ENCODE measurements at regions not wholly inside any gene's neighbourhood (a gene's known extent, or its start where the extent isn't known, plus 50 kb on each side); places are given as distances from the start of the nearest gene placed in this dataset.
"Not testable (repeated sequence)": the region's sequence is repeated elsewhere in the genome, so short reads cannot be mapped to it uniquely, and the experiment has no call there.

- no peak for DNase-seq (ENCODE audit: low read depth)
These were observed 441.9 kb upstream of the ID4 start for GRCh38 chr6:19395316-19395715.

GRCh38 chr6:19399406-19399805 is 437.8 kb upstream of the ID4 start:
- DNase-seq (ENCODE audit: low read depth), result peak; percentile 14

- not testable (repeated sequence) for DNase-seq (ENCODE audit: low read depth)
These were observed 432.3 kb upstream of the ID4 start for GRCh38 chr6:19404884-19405283.

- DNase-seq (ENCODE audit: low read depth), result no peak
These were observed 428.8 kb upstream of the ID4 start for GRCh38 chr6:19408331-19408730.

- DNase-seq (ENCODE audit: low read depth), result no peak
These were observed 426.7 kb upstream of the ID4 start for GRCh38 chr6:19410481-19410880.

GRCh38 chr6:19413323-19413722 is 423.8 kb upstream of the ID4 start:
- DNase-seq (ENCODE audit: low read depth), result no peak

- DNase-seq (ENCODE audit: low read depth), result no peak
These were observed 421.4 kb upstream of the ID4 start for GRCh38 chr6:19415605-19416326.

GRCh38 chr6:19416811-19417210 is 420.4 kb upstream of the ID4 start:
- DNase-seq (ENCODE audit: low read depth), result no peak

GRCh38 chr6:19417713-19418112 is 419.5 kb upstream of the ID4 start:
- no peak for DNase-seq (ENCODE audit: low read depth)

GRCh38 chr6:19424853-19425252 is 412.3 kb upstream of the ID4 start:
- no peak for DNase-seq (ENCODE audit: low read depth)

- DNase-seq (ENCODE audit: low read depth), result no peak
These were observed 409.6 kb upstream of the ID4 start for GRCh38 chr6:19427548-19427947.

GRCh38 chr6:19432966-19433498 is 404.1 kb upstream of the ID4 start:
- DNase-seq (ENCODE audit: low read depth), result no peak

- no peak for DNase-seq (ENCODE audit: low read depth)
These were observed 403.1 kb upstream of the ID4 start for GRCh38 chr6:19434065-19434464.

GRCh38 chr6:19435755-19436154 is 401.4 kb upstream of the ID4 start:
- DNase-seq (ENCODE audit: low read depth), result no peak

GRCh38 chr6:19438566-19439353 is 398.4 kb upstream of the ID4 start:
- no peak for DNase-seq (ENCODE audit: low read depth)

- DNase-seq (ENCODE audit: low read depth), result no peak
These were observed 396.6 kb upstream of the ID4 start for GRCh38 chr6:19440531-19440930.

GRCh38 chr6:19443411-19443810 is 393.8 kb upstream of the ID4 start:
- DNase-seq (ENCODE audit: low read depth), result no peak

- DNase-seq (ENCODE audit: low read depth), result no peak
These were observed 393.1 kb upstream of the ID4 start for GRCh38 chr6:19444041-19444440.

GRCh38 chr6:19444481-19444880 is 392.7 kb upstream of the ID4 start:
- DNase-seq (ENCODE audit: low read depth), result no peak

GRCh38 chr6:19446570-19446969 is 390.6 kb upstream of the ID4 start:
- no peak for DNase-seq (ENCODE audit: low read depth)

- no peak for DNase-seq (ENCODE audit: low read depth)
These were observed 386.5 kb upstream of the ID4 start for GRCh38 chr6:19450651-19451050.

GRCh38 chr6:19452495-19452894 is 384.7 kb upstream of the ID4 start:
- DNase-seq (ENCODE audit: low read depth), result no peak

Data from forelimb muscle (tissue), 1 donor.